Endodermal cell (in vitro differentiated cells): ENCODE measurements at regions not wholly inside any gene's neighbourhood (a gene's known extent, or its start where the extent isn't known, plus 50 kb on each side); places are given as distances from the start of the nearest gene placed in this dataset.

Source experiments
- DNase-seq: peaks from one replicate; pipeline ENCODE4 v3.0.0-alpha.2; 2017
- H3K27ac ChIP-seq: 2 replicates; pipeline ENCODE4 v1.5.1; 2013; ENCODE audit warnings: mild to moderate bottlenecking, low read depth, low read length, moderate library complexity
- H3K27me3 ChIP-seq: 2 replicates; pipeline ENCODE4 v1.6.1; 2013; ENCODE audit warnings: mild to moderate bottlenecking, low read length, moderate library complexity; ENCODE audit not compliant: insufficient read depth, control insufficient read depth, poor library complexity, severe bottlenecking
- H3K36me3 ChIP-seq: 2 replicates; pipeline ENCODE4 v1.7.0; 2013; ENCODE audit warnings: mild to moderate bottlenecking, low read length, moderate library complexity; ENCODE audit not compliant: control insufficient read depth, insufficient read depth
- H3K4me1 ChIP-seq: one replicate; pipeline ENCODE4 v1.7.0; 2013; ENCODE audit warnings: low read length; ENCODE audit not compliant: control insufficient read depth, insufficient read depth
- H3K4me3 ChIP-seq: 2 replicates; pipeline ENCODE4 v1.5.1; 2013; ENCODE audit warnings: mild to moderate bottlenecking, low read length, moderate library complexity
- H3K9ac ChIP-seq: 2 replicates; pipeline ENCODE4 v1.6.1; 2013; ENCODE audit warnings: mild to moderate bottlenecking, low read length, moderate library complexity; ENCODE audit not compliant: poor library complexity, severe bottlenecking; ENCODE audit errors: extremely low read depth
- H3K9me3 ChIP-seq: 2 replicates; pipeline ENCODE4 v1.6.1; 2013; ENCODE audit warnings: mild to moderate bottlenecking, low read length, moderate library complexity; ENCODE audit not compliant: control insufficient read depth
- H3K27ac Mint-ChIP-seq: 2 replicates; pipeline ENCODE4 v1.8.0; 2020; ENCODE audit warnings: mixed read lengths
- H3K27me3 Mint-ChIP-seq: 2 replicates; pipeline ENCODE4 v1.8.0; 2021; ENCODE audit warnings: mild to moderate bottlenecking, mixed read lengths; ENCODE audit not compliant: insufficient read depth
- H3K36me3 Mint-ChIP-seq: 2 replicates; pipeline ENCODE4 v1.8.0; 2020; ENCODE audit warnings: low read depth, mixed read lengths
- H3K4me1 Mint-ChIP-seq: 2 replicates; pipeline ENCODE4 v1.8.0; 2020; ENCODE audit warnings: mixed read lengths
- H3K4me3 Mint-ChIP-seq: 2 replicates; pipeline ENCODE4 v1.8.0; 2020; ENCODE audit warnings: mild to moderate bottlenecking, moderate library complexity, mixed read lengths
- H3K9me3 Mint-ChIP-seq: 2 replicates; pipeline ENCODE4 v1.8.0; 2020; ENCODE audit warnings: mild to moderate bottlenecking, mixed read lengths
- WGBS, 2 experiments: methylation state at CpG; one replicate each; pipeline versions ENCODE4 v1.1.5 to v1.1.7; 2013; ENCODE audit warnings: missing lambda C conversion rate in 2 of 2, mixed read lengths in 1 of 2; ENCODE audit not compliant: insufficient coverage in 1 of 2, insufficient read length in 1 of 2; 5-methylcytosine and 5-hydroxymethylcytosine counted together
- TF ChIP-seq, protein P1 (sequence below): fragments of 200-600 bp; sonication (generic); conservative IDR thresholded peaks from 2 replicates; pipeline ENCODE4 v1.5.0; 2021; ENCODE audit warnings: antibody characterized with exemption, mild to moderate bottlenecking

DNA sequence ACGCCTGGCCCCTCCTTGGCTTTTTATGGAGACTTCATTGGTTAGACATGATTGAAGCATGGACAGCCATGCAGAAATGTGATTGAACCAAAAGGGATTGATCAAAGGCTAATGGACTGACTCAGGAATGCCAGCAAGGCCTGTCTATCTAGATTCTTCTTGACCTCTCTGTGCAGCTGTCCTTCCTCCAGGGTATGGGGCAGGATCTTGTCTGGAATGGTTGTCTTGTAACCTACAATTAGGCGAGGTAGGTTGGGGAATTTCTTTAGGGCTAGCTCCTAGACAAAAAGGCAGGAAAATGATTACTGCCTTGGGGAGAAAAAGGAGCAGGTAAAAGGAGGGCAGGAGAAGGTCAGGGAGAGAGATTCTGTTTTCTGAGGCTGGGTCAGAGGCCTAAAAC is 59.6 kb upstream of the INCENP start:
- WGBS, 2 experiments = 87 to 100% methylated on average over 2 of the region's 2 CpGs
- H3K36me3 ChIP-seq = no peaks in the 10 kb centered on the region
- no peak overlapping the region for H3K9ac ChIP-seq
- no peaks in the 10 kb centered on the region for H3K4me1 ChIP-seq
- H3K36me3 Mint-ChIP-seq = no peaks in the 10 kb centered on the region
- H3K27me3 ChIP-seq = no peaks in the 10 kb centered on the region
- TF ChIP-seq, protein P1, sequence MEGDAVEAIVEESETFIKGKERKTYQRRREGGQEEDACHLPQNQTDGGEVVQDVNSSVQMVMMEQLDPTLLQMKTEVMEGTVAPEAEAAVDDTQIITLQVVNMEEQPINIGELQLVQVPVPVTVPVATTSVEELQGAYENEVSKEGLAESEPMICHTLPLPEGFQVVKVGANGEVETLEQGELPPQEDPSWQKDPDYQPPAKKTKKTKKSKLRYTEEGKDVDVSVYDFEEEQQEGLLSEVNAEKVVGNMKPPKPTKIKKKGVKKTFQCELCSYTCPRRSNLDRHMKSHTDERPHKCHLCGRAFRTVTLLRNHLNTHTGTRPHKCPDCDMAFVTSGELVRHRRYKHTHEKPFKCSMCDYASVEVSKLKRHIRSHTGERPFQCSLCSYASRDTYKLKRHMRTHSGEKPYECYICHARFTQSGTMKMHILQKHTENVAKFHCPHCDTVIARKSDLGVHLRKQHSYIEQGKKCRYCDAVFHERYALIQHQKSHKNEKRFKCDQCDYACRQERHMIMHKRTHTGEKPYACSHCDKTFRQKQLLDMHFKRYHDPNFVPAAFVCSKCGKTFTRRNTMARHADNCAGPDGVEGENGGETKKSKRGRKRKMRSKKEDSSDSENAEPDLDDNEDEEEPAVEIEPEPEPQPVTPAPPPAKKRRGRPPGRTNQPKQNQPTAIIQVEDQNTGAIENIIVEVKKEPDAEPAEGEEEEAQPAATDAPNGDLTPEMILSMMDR = no peak
- H3K4me3 ChIP-seq = no peak overlapping the region
- H3K4me3 Mint-ChIP-seq = no peak overlapping the region
- no peaks in the 10 kb centered on the region for H3K4me1 Mint-ChIP-seq
- no peaks in the 10 kb centered on the region for H3K9me3 ChIP-seq
- DNase-seq = no peak
- H3K27me3 Mint-ChIP-seq = no peaks in the 10 kb centered on the region
- no peak overlapping the region for H3K27ac Mint-ChIP-seq
- no peaks in the 10 kb centered on the region for H3K9me3 Mint-ChIP-seq
- H3K27ac ChIP-seq = no peak overlapping the region

DNA sequence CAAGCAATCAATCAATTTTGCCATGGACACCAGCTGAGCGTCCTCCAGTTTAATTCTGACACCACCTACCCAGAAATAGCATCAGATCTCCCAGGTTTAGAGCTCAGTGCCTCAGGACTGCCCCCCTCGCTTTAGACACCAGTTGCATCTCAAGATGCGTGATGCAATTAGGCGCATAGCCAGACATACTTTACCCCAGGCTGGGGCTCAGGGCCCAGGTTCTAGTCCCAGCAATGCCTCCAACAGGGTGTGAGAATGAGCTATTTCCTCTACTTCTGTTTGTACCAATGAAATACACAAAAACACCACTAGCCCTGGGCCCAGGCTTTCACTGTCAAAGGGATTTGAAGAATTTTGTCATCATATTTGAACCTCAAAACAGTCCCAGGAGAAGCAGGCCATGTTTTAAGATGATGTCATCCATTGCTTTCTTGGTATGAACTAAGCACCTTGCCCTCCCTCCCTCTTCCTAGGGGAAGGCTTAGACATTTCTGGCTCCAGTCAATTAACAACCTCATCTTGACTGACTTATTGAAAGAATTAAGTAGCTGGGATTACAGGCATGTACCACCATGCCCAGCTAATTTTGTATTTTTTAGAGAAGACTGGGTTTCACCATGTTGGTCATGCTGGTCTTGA is 61.5 kb upstream of the INCENP start:
- H3K9me3 ChIP-seq = peaks cover 1% of the 10 kb centered on the region
- H3K27me3 Mint-ChIP-seq = no peaks in the 10 kb centered on the region
- no peak for DNase-seq
- no peaks in the 10 kb centered on the region for H3K36me3 Mint-ChIP-seq
- H3K36me3 ChIP-seq = no peaks in the 10 kb centered on the region
- H3K4me3 Mint-ChIP-seq = no peak overlapping the region
- H3K4me1 ChIP-seq = no peaks in the 10 kb centered on the region
- H3K4me1 Mint-ChIP-seq = no peaks in the 10 kb centered on the region
- no peaks in the 10 kb centered on the region for H3K27me3 ChIP-seq
- TF ChIP-seq, protein P1 = no peak
- no peak overlapping the region for H3K4me3 ChIP-seq
- WGBS, 2 experiments = 83 to 88% methylated on average over 1 to 4 of the region's 4 CpGs
- H3K9me3 Mint-ChIP-seq = no peaks in the 10 kb centered on the region
- H3K27ac Mint-ChIP-seq = no peak overlapping the region
- no peak overlapping the region for H3K9ac ChIP-seq
- H3K27ac ChIP-seq = no peak overlapping the region

DNA sequence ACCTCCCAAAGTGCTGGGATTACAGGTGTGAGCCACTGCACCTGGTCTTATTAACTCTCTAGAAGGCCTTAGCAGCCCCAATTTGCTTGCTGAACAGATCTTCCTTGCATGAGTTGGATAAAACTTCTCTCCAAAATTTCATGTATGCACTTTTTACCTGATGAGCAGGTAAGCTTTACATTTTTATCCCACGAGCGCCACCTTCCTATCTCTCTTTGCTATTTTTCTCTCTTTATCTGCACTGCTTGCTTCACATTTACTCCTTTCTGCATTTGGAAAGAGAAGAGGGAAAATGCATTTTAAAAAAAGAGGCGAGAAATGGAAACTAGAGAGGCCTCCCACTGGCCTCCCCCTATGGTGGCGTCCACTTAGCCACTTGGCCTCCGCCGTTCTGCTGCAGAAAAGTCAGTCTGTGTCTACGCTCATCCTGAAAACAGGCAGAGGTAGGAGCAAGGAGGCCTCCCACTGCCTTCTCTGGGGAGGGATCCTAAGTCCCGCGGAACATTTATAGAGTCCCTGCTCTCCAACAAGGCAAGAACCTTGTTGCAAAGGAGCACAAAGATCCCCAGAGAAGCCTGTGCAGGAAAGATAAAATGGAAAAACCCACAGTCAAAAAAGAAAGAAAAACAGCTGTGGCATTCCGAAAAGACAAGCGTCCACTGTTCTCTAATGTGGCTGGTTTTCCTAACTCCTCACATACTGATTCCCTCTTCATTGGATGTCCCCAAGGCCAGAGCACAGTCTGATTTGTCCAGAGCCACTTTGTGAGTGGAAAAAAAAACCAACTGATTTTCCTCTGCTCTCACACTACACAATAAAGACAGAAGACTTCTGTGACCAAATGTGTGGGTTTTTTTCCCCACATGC is 62.2 kb upstream of the INCENP start:
- Mint-ChIP-seq H3K27me3 (no peaks in the 10 kb centered on the region), H3K36me3 (no peaks in the 10 kb centered on the region), H3K27ac (no peak overlapping the region), H3K4me1 (no peaks in the 10 kb centered on the region), H3K9me3 (no peaks in the 10 kb centered on the region), H3K4me3 (no peak overlapping the region)
- Histone ChIP-seq H3K27ac (no peak overlapping the region), H3K9me3 (peaks cover 8% of the 10 kb centered on the region), H3K9ac (no peak overlapping the region), H3K27me3 (no peaks in the 10 kb centered on the region), H3K4me1 (no peaks in the 10 kb centered on the region), H3K36me3 (no peaks in the 10 kb centered on the region), H3K4me3 (no peak overlapping the region)
- no peak for DNase-seq
- TF ChIP-seq, protein P1 = peak; percentile 62
- 80 to 86% methylated on average over 8 to 11 of the region's 11 CpGs for WGBS, 2 experiments
